ENCODE measurements at regions not wholly inside any gene's neighbourhood (a gene's known extent, or its start where the extent isn't known, plus 50 kb on each side); places are given as distances from the start of the nearest gene placed in this dataset.
"Not testable (repeated sequence)": the region's sequence is repeated elsewhere in the genome, so short reads cannot be mapped to it uniquely, and the experiment has no call there.

GRCh38 chr5:68021916-68022315, 193.6 kb upstream of the PIK3R1 start:
- H4K91ac ChIP-seq (ENCODE audit: low read depth, low read length, poor library complexity): no peak overlapping the region
- no peaks in the 10 kb centered on the region for H3K9me3 ChIP-seq (replicated peaks in 1 of 2; ENCODE audit: control insufficient read depth in 2 of 2, insufficient read depth in 1 of 2, low read depth in 1 of 2, low read length in 2 of 2)
- no peak overlapping the region for H3K27ac ChIP-seq (replicated peaks; ENCODE audit: low read length)
- H3K18ac ChIP-seq (ENCODE audit: low read length): no peak overlapping the region
- no peak overlapping the region for H2BK12ac ChIP-seq (ENCODE audit: low read length)
- H2BK120ac ChIP-seq (ENCODE audit: low read depth, low read length): no peak overlapping the region
- no peaks in the 10 kb centered on the region for H3K27me3 ChIP-seq (ENCODE audit: control insufficient read depth in 3 of 3, insufficient read depth in 3 of 3, low read depth in 1 of 3, low read length in 3 of 3)
- H3K14ac ChIP-seq (ENCODE audit: low read length): no peak overlapping the region
- no peak overlapping the region for H2AFZ ChIP-seq (ENCODE audit: low read length)
- DNase-seq (ENCODE audit: low spot score): no peak
- no peak overlapping the region for H3K23ac ChIP-seq (ENCODE audit: low read depth, low read length, poor library complexity)
- H3K4ac ChIP-seq (ENCODE audit: low read length): no peak overlapping the region
- no peak overlapping the region for H2AK5ac ChIP-seq (ENCODE audit: low read depth, low read length)
- no peaks in the 10 kb centered on the region for H3K79me1 ChIP-seq (ENCODE audit: low read depth, low read length)
- WGBS, 2 donors (ENCODE audit: extremely low coverage in 2 of 2, insufficient read length in 2 of 2, insufficient replicate concordance in 1 of 2): no CpG with 5 or more reads among the region's 4 CpGs
- H2BK15ac ChIP-seq (ENCODE audit: low read length): no peak overlapping the region
- H3K36me3 ChIP-seq (replicated peaks in 1 of 2; ENCODE audit: control insufficient read depth in 2 of 2, insufficient read depth in 2 of 2, low read length in 2 of 2): no peaks in the 10 kb centered on the region
- no peak overlapping the region for H2BK5ac ChIP-seq (ENCODE audit: low read length)
- H3K4me1 ChIP-seq (ENCODE audit: control insufficient read depth in 2 of 2, insufficient read depth in 1 of 2, low read depth in 1 of 2, low read length in 2 of 2): peaks cover 0 to 2% of the 10 kb centered on the region in 2 donors
- no peak overlapping the region for H3K4me3 ChIP-seq (ENCODE audit: low read length in 2 of 2)
- H3K4me2 ChIP-seq (ENCODE audit: insufficient read depth, low read length, poor library complexity, severe bottlenecking): no peak overlapping the region
- no peak overlapping the region for H3K9ac ChIP-seq (ENCODE audit: low read depth, low read length, poor library complexity)
- no peak overlapping the region for H4K8ac ChIP-seq (ENCODE audit: low read depth, low read length)

- no peak overlapping the region for H3K18ac ChIP-seq (ENCODE audit: low read length)
- no peak overlapping the region for H4K91ac ChIP-seq (ENCODE audit: low read depth, low read length, poor library complexity)
- H2BK15ac ChIP-seq (ENCODE audit: low read length): no peak overlapping the region
- peaks cover 0 to 2% of the 10 kb centered on the region in 2 donors for H3K4me1 ChIP-seq (ENCODE audit: control insufficient read depth in 2 of 2, insufficient read depth in 1 of 2, low read depth in 1 of 2, low read length in 2 of 2)
- no peak overlapping the region for H3K9ac ChIP-seq (ENCODE audit: low read depth, low read length, poor library complexity)
- no peak overlapping the region for H3K27ac ChIP-seq (replicated peaks; ENCODE audit: low read length)
- no peak overlapping the region for H3K4me2 ChIP-seq (ENCODE audit: insufficient read depth, low read length, poor library complexity, severe bottlenecking)
- H2BK12ac ChIP-seq (ENCODE audit: low read length): no peak overlapping the region
- no peak overlapping the region for H2BK120ac ChIP-seq (ENCODE audit: low read depth, low read length)
- H4K8ac ChIP-seq (ENCODE audit: low read depth, low read length): no peak overlapping the region
- no peak overlapping the region for H2BK5ac ChIP-seq (ENCODE audit: low read length)
- no peaks in the 10 kb centered on the region for H3K27me3 ChIP-seq (ENCODE audit: control insufficient read depth in 3 of 3, insufficient read depth in 3 of 3, low read depth in 1 of 3, low read length in 3 of 3)
- H2AFZ ChIP-seq (ENCODE audit: low read length): no peak overlapping the region
- no peak overlapping the region for H3K4ac ChIP-seq (ENCODE audit: low read length)
- no CpG with 5 or more reads among the region's 2 CpGs for WGBS, 2 donors (ENCODE audit: extremely low coverage in 2 of 2, insufficient read length in 2 of 2, insufficient replicate concordance in 1 of 2)
- H3K23ac ChIP-seq (ENCODE audit: low read depth, low read length, poor library complexity): no peak overlapping the region
- no peak overlapping the region for H2AK5ac ChIP-seq (ENCODE audit: low read depth, low read length)
- DNase-seq (ENCODE audit: low spot score): no peak
- H3K4me3 ChIP-seq (ENCODE audit: low read length in 2 of 2): no peak overlapping the region
- H3K9me3 ChIP-seq (replicated peaks in 1 of 2; ENCODE audit: control insufficient read depth in 2 of 2, insufficient read depth in 1 of 2, low read depth in 1 of 2, low read length in 2 of 2): no peaks in the 10 kb centered on the region
- no peak overlapping the region for H3K14ac ChIP-seq (ENCODE audit: low read length)
- H3K36me3 ChIP-seq (replicated peaks in 1 of 2; ENCODE audit: control insufficient read depth in 2 of 2, insufficient read depth in 2 of 2, low read length in 2 of 2): no peaks in the 10 kb centered on the region
- H3K79me1 ChIP-seq (ENCODE audit: low read depth, low read length): no peaks in the 10 kb centered on the region
Measured at GRCh38 chr5:68021227-68021626, 194.3 kb upstream of the PIK3R1 start.

GRCh38 chr5:68020461-68020969, 195.0 kb upstream of the PIK3R1 start:
- not testable (repeated sequence) for H2BK15ac ChIP-seq (ENCODE audit: low read length); DNase-seq (ENCODE audit: low spot score); H3K9ac ChIP-seq (ENCODE audit: low read depth, low read length, poor library complexity); H3K4me1 ChIP-seq (ENCODE audit: control insufficient read depth in 2 of 2, insufficient read depth in 1 of 2, low read depth in 1 of 2, low read length in 2 of 2); H4K91ac ChIP-seq (ENCODE audit: low read depth, low read length, poor library complexity); H3K9me3 ChIP-seq (replicated peaks in 1 of 2; ENCODE audit: control insufficient read depth in 2 of 2, insufficient read depth in 1 of 2, low read depth in 1 of 2, low read length in 2 of 2); H2BK12ac ChIP-seq (ENCODE audit: low read length); H3K27ac ChIP-seq (replicated peaks; ENCODE audit: low read length); H2BK5ac ChIP-seq (ENCODE audit: low read length); H3K23ac ChIP-seq (ENCODE audit: low read depth, low read length, poor library complexity); H3K79me1 ChIP-seq (ENCODE audit: low read depth, low read length); H4K8ac ChIP-seq (ENCODE audit: low read depth, low read length); H2AK5ac ChIP-seq (ENCODE audit: low read depth, low read length); H3K27me3 ChIP-seq (ENCODE audit: control insufficient read depth in 3 of 3, insufficient read depth in 3 of 3, low read depth in 1 of 3, low read length in 3 of 3); H3K14ac ChIP-seq (ENCODE audit: low read length); H3K4me2 ChIP-seq (ENCODE audit: insufficient read depth, low read length, poor library complexity, severe bottlenecking); H3K36me3 ChIP-seq (replicated peaks in 1 of 2; ENCODE audit: control insufficient read depth in 2 of 2, insufficient read depth in 2 of 2, low read length in 2 of 2); H2AFZ ChIP-seq (ENCODE audit: low read length); H3K4ac ChIP-seq (ENCODE audit: low read length); H2BK120ac ChIP-seq (ENCODE audit: low read depth, low read length); H3K4me3 ChIP-seq (ENCODE audit: low read length in 2 of 2); H3K18ac ChIP-seq (ENCODE audit: low read length)
- no CpG with 5 or more reads among the region's 41 CpGs for WGBS, 2 donors (ENCODE audit: extremely low coverage in 2 of 2, insufficient read length in 2 of 2, insufficient replicate concordance in 1 of 2)

- H3K4ac ChIP-seq (ENCODE audit: low read length): no peak overlapping the region
- no peak overlapping the region for H2AK5ac ChIP-seq (ENCODE audit: low read depth, low read length)
- no peaks in the 10 kb centered on the region for H3K9me3 ChIP-seq (replicated peaks in 1 of 2; ENCODE audit: control insufficient read depth in 2 of 2, insufficient read depth in 1 of 2, low read depth in 1 of 2, low read length in 2 of 2)
- no peak overlapping the region for H2BK15ac ChIP-seq (ENCODE audit: low read length)
- no peaks in the 10 kb centered on the region for H3K27me3 ChIP-seq (ENCODE audit: control insufficient read depth in 3 of 3, insufficient read depth in 3 of 3, low read depth in 1 of 3, low read length in 3 of 3)
- DNase-seq (ENCODE audit: low spot score): no peak
- peak overlapping the region; percentile 26 for H2AFZ ChIP-seq (ENCODE audit: low read length)
- H3K4me1 ChIP-seq (ENCODE audit: control insufficient read depth in 2 of 2, insufficient read depth in 1 of 2, low read depth in 1 of 2, low read length in 2 of 2): peaks cover 5% of the 10 kb centered on the region in 2 donors
- H3K4me3 ChIP-seq (ENCODE audit: low read length in 2 of 2): no peak overlapping the region
- no peak overlapping the region for H3K9ac ChIP-seq (ENCODE audit: low read depth, low read length, poor library complexity)
- no peaks in the 10 kb centered on the region for H3K79me1 ChIP-seq (ENCODE audit: low read depth, low read length)
- H2BK5ac ChIP-seq (ENCODE audit: low read length): no peak overlapping the region
- no peak overlapping the region for H4K91ac ChIP-seq (ENCODE audit: low read depth, low read length, poor library complexity)
- H2BK12ac ChIP-seq (ENCODE audit: low read length): no peak overlapping the region
- no peak overlapping the region for H3K18ac ChIP-seq (ENCODE audit: low read length)
- H4K8ac ChIP-seq (ENCODE audit: low read depth, low read length): no peak overlapping the region
- no peak overlapping the region for H3K14ac ChIP-seq (ENCODE audit: low read length)
- whole genome bisulfite sequencing, 2 donors (ENCODE audit: extremely low coverage in 2 of 2, insufficient read length in 2 of 2, insufficient replicate concordance in 1 of 2): no CpG with 5 or more reads among the region's 6 CpGs
- no peak overlapping the region for H3K4me2 ChIP-seq (ENCODE audit: insufficient read depth, low read length, poor library complexity, severe bottlenecking)
- H2BK120ac ChIP-seq (ENCODE audit: low read depth, low read length): no peak overlapping the region
- no peak overlapping the region for H3K23ac ChIP-seq (ENCODE audit: low read depth, low read length, poor library complexity)
- H3K36me3 ChIP-seq (replicated peaks in 1 of 2; ENCODE audit: control insufficient read depth in 2 of 2, insufficient read depth in 2 of 2, low read length in 2 of 2): no peaks in the 10 kb centered on the region
- H3K27ac ChIP-seq (replicated peaks; ENCODE audit: low read length): no peak overlapping the region
Measured at GRCh38 chr5:68015381-68016302, 199.9 kb upstream of the PIK3R1 start.
